AG08395 (cell line): ENCODE measurements at regions not wholly inside any gene's neighbourhood (a gene's known extent, or its start where the extent isn't known, plus 50 kb on each side); places are given as distances from the start of the nearest gene placed in this dataset.
A peak's percentile ranks its signal among the peaks of the same experiment; 100 is the strongest.
"Not testable (repeated sequence)": the region's sequence is repeated elsewhere in the genome, so short reads cannot be mapped to it uniquely, and the experiment has no call there.

Experiments used
- DNase-seq: peaks from one replicate; pipeline ENCODE4 v3.0.0; 2012; ENCODE audit warnings: mixed read lengths, low spot score

GRCh38 chr3:98644168-98644567 lies 50.8 kb upstream of the CPOX start:
- DNase-seq, result no peak

GRCh38 chr3:98645039-98645438 lies 51.6 kb upstream of the CPOX start:
- DNase-seq, result no peak

GRCh38 chr3:98646680-98647079 lies 53.3 kb upstream of the CPOX start:
- no peak for DNase-seq

- DNase-seq, result no peak
These were observed 53.8 kb upstream of the CPOX start for GRCh38 chr3:98647197-98647596.

DNA sequence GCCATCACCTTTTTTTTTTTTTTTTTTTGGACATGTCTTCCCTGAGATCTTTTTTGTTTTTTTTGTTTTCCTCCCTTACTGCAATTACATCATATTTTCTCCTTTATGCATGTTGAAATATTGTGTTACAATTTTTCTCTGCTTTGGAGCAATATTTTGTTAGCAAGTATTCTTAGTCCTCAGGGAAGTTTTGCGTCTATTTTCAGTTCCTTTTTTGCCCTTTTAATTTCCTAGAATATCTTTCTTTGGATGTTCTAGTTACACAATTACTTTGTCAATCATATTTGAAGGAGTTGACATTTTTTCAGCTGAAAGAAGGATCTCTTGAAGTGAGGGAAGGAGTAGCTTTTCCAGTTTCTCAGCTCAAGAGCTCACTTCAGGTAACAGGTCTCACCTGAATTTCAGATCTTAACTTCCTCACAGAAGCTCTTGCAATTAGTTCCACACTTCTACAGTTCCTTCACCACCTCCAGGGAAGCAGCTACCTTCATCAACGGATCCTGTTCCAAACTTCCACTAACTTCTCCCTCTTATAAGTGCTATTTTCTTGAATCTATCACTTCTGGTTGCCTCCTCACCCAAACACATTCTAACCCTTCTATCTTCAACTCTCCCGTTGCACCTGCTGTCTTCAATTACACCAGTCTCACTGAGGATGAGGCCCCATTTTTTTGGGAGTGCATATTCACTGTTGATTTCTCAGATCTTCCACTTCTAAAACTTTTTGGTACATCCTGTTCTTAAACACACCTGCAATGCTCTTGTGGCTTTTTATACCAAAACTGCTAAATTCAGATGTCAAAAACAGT lies 57.8 kb upstream of the CPOX start:
- no peak for DNase-seq

DNA sequence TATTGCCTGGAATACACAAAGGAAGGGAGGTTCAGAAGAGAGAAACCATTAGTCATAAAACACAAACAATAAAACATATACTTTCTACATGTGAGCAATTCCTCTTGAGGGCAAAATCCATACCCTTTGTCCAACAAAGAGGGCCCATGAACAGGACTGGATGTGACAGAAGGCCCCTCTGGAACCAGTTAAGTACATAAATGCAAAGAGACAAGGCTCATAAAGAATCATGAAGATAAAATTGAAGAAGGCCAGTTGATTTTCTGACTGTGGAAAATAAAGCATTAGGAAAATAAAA lies 58.3 kb upstream of the CPOX start:
- DNase-seq, result no peak

DNA sequence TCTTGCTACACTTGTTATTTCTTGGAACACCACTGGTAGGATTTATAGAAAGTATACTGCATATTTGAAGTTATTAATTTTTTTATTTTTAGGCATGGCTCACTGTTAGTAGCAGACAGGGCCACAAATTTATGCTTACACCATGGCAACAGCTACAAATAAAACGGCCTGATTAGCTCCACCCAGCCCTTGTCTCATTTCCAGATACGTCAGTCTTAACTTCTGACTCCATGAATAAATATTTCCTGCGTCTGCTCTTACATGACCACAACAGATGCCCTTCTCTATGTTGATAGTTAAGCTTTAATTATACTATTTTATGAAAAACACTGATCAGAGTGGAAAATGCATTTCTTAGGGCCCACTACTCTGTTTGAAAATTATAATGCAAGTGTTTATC lies 62.3 kb upstream of the CPOX start:
- DNase-seq, result peak; percentile 39

DNA sequence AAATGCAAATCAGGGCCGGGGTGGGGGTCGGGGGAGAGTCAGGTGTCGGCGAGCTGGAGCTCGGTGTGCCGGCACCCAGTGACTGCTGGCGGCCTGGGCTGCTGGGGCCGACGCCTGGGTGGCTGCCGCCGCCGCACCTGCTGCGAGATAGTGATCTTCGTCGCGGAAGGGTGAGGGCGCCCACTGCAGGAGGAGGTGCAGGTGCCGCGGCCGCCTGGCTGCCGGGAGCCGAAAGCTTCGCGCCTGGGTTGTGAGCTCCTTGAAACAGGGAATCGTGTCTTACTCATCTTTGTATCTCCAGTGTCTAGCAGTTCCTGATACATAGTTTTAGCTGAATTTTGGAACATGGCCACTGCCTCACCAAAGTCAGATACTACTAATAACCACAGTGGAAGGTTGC lies 64.0 kb upstream of the CPOX start:
- DNase-seq, result no peak

- no peak for DNase-seq
These were observed 69.3 kb upstream of the CPOX start for GRCh38 chr3:98662699-98663098.

DNA sequence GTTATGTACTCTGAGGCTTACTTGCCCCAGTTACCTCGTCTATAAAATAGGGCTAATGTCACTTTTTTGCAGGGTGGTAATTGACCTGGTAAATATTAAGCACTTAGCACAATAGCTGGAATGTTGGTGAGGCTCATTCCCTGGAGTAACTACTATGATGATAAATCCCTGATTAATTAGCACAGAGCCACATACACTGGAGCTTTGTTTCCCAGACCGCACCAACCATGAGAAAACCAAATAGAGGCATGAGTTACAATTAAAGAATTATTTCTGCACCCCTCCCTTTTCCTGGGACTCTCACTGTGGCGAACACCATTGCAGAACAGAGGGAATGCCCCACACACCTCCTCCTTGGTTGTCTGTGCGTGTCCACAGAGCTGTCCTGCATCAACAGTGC lies 76.6 kb upstream of the CPOX start:
- no peak for DNase-seq

GRCh38 chr3:98679986-98680385 lies 83.2 kb upstream of the ST3GAL6 start:
- DNase-seq, result no peak

GRCh38 chr3:98680723-98681122 lies 82.4 kb upstream of the ST3GAL6 start:
- DNase-seq, result no peak

DNA sequence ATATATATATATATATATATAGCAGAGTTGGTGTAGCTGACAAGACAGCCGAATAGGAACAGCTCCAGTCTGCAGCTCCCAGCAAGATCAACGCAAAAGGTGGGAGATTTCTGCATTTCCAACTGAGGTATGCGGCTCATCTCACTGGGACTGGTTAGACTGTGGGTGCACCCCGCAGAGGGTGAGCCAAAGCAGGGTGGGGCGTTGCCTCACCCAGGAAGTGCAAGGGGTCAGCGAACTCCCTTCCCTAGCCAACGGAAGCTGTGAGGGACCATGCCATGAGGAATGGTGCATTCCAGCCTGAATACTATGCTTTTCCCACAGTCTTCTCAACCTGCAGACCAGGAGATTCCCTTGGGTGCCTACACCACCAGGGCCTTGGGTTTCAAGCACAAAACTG lies 81.7 kb upstream of the ST3GAL6 start:
- DNase-seq, result no peak

GRCh38 chr3:98682391-98682790 lies 80.7 kb upstream of the ST3GAL6 start:
- not testable (repeated sequence) for DNase-seq

DNA sequence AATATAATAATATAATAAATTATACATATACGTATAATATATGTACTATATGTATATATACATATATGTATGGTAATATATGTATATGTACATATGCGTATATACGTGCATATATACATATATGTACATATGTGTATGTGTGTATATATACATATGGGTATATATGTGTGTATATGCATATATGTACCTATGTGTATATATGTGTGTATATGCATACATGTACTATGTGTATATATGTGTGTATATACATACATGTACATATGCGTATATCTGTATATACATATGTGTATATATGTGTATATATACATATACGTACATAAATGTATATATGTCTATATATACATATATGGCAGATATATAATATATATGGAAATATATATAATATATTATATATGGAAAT lies 74.8 kb upstream of the ST3GAL6 start:
- no peak for DNase-seq

GRCh38 chr3:98690876-98691275 lies 72.3 kb upstream of the ST3GAL6 start:
- DNase-seq, result no peak

DNA sequence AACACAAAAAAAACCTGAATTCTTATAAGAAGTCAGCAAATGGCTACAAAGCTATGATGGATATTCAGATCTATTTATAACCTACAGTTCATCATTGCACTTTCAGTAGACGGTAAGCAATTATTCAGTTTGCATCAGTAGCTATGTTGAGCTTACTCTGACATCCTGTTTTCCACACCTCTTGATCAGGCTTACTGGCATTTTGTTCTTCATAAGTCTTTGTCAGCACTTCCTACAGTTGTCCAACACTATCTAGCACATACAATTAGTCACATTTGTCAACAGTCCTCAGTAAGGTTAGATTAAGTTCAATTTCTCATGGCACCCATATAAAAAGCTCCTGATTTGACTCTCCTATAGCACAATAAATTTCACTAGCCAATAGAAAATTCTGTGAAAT lies 71.2 kb upstream of the ST3GAL6 start:
- DNase-seq, result no peak

GRCh38 chr3:98692787-98693473 lies 70.2 kb upstream of the ST3GAL6 start:
- no peak for DNase-seq

- DNase-seq, result no peak
These were observed 67.3 kb upstream of the ST3GAL6 start for GRCh38 chr3:98695796-98696195.

GRCh38 chr3:98696296-98696695 lies 66.8 kb upstream of the ST3GAL6 start:
- not testable (repeated sequence) for DNase-seq

DNA sequence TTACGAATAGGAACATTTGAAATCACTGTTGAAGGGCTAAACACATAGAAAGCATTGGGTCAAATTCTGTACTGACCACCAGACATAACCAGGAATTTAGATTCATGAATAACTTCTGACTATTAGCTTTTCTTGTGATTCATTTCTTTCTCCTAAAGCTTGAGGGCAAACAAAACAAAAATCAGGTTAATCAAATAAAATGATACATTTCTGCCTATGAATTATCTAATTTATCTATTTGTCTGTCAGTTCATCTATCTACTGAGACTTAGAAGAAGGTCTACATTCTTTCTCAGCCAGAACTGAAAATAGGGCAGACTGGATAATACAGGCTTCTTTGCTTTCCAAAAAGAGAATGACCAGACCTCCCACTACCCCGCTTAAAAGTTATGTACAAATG lies 65.9 kb upstream of the ST3GAL6 start:
- no peak for DNase-seq

GRCh38 chr3:98699132-98699531 lies 64.0 kb upstream of the ST3GAL6 start:
- no peak for DNase-seq

- DNase-seq, result no peak
These were observed 62.0 kb upstream of the ST3GAL6 start for GRCh38 chr3:98701071-98701675.

GRCh38 chr3:98702166-98702565 lies 61.0 kb upstream of the ST3GAL6 start:
- DNase-seq, result no peak
